ENCODE measurements at regions not wholly inside any gene's neighbourhood (a gene's known extent, or its start where the extent isn't known, plus 50 kb on each side); places are given as distances from the start of the nearest gene placed in this dataset.

GRCh38 chr14:56036353-56036752 is 81.9 kb upstream of the PELI2 start:
- ATAC-seq (ENCODE audit: insufficient number of reproducible peaks, low FRiP score, low read depth), result no peak
- Histone ChIP-seq H3K9me3 (no peaks in the 10 kb centered on the region), H3K27me3 (replicated peaks; ENCODE audit: insufficient read depth) (no peaks in the 10 kb centered on the region), H3K27ac (no peak overlapping the region), H3K36me3 (no peaks in the 10 kb centered on the region), H3K4me1 (ENCODE audit: control insufficient read depth in 1 of 2, low read depth in 2 of 2) (no peaks in the 10 kb centered on the region), H3K4me3 (no peak overlapping the region)
- TF ChIP-seq CTCF (IDR thresholded peaks at IDR 0.05), result no peak
- DNase-seq (ENCODE audit: low spot score), result no peak

- H3K36me3 ChIP-seq, result no peaks in the 10 kb centered on the region
- no peaks in the 10 kb centered on the region for H3K9me3 ChIP-seq
- ATAC-seq (ENCODE audit: insufficient number of reproducible peaks, low FRiP score, low read depth) (no peak), DNase-seq (ENCODE audit: low spot score) (no peak)
- no peak for TF ChIP-seq CTCF (IDR thresholded peaks at IDR 0.05)
- no peak overlapping the region for H3K27ac ChIP-seq
- no peak overlapping the region for H3K4me3 ChIP-seq
- H3K27me3 ChIP-seq (replicated peaks; ENCODE audit: insufficient read depth), result no peaks in the 10 kb centered on the region
- H3K4me1 ChIP-seq (ENCODE audit: control insufficient read depth in 1 of 2, low read depth in 2 of 2), result no peaks in the 10 kb centered on the region
Measured at GRCh38 chr14:56040121-56040520, 78.1 kb upstream of the PELI2 start.

- Histone ChIP-seq H3K4me3 (no peak overlapping the region), H3K4me1 (ENCODE audit: control insufficient read depth in 1 of 2, low read depth in 2 of 2) (no peaks in the 10 kb centered on the region), H3K27ac (no peak overlapping the region), H3K9me3 (no peaks in the 10 kb centered on the region), H3K36me3 (no peaks in the 10 kb centered on the region), H3K27me3 (replicated peaks; ENCODE audit: insufficient read depth) (no peaks in the 10 kb centered on the region)
- DNase-seq (ENCODE audit: low spot score), result no peak
- no peak for TF ChIP-seq CTCF (IDR thresholded peaks at IDR 0.05)
- ATAC-seq (ENCODE audit: insufficient number of reproducible peaks, low FRiP score, low read depth), result no peak
Measured at GRCh38 chr14:56044196-56044595, 74.0 kb upstream of the PELI2 start.

GRCh38 chr14:56046546-56046945 is 71.7 kb upstream of the PELI2 start:
- no peak for ATAC-seq (ENCODE audit: insufficient number of reproducible peaks, low FRiP score, low read depth)
- no peak for TF ChIP-seq CTCF (IDR thresholded peaks at IDR 0.05)

GRCh38 chr14:56046996-56047395 is 71.2 kb upstream of the PELI2 start:
- no peak for ATAC-seq (ENCODE audit: insufficient number of reproducible peaks, low FRiP score, low read depth)
- TF ChIP-seq CTCF (IDR thresholded peaks at IDR 0.05), result no peak
- no peak overlapping the region for H3K4me3 ChIP-seq

More at GRCh38 chr14:56046546-56046945, 71.7 kb upstream of the PELI2 start:
- DNase-seq (ENCODE audit: low spot score), result no peak
- Histone ChIP-seq H3K27me3 (replicated peaks; ENCODE audit: insufficient read depth) (no peaks in the 10 kb centered on the region), H3K4me3 (no peak overlapping the region), H3K36me3 (no peaks in the 10 kb centered on the region), H3K4me1 (ENCODE audit: control insufficient read depth in 1 of 2, low read depth in 2 of 2) (no peaks in the 10 kb centered on the region), H3K9me3 (no peaks in the 10 kb centered on the region), H3K27ac (no peak overlapping the region)

More at GRCh38 chr14:56046996-56047395, 71.2 kb upstream of the PELI2 start:
- H3K9me3 ChIP-seq, result no peaks in the 10 kb centered on the region
- no peaks in the 10 kb centered on the region for H3K36me3 ChIP-seq
- no peak overlapping the region for H3K27ac ChIP-seq
- H3K4me1 ChIP-seq (ENCODE audit: control insufficient read depth in 1 of 2, low read depth in 2 of 2), result no peaks in the 10 kb centered on the region
- no peaks in the 10 kb centered on the region for H3K27me3 ChIP-seq (replicated peaks; ENCODE audit: insufficient read depth)
- no peak for DNase-seq (ENCODE audit: low spot score)
